H9 (cell line): ENCODE measurements at regions not wholly inside any gene's neighbourhood (a gene's known extent, or its start where the extent isn't known, plus 50 kb on each side); places are given as distances from the start of the nearest gene placed in this dataset.

Source experiments
- DNase-seq: peaks from one replicate; pipeline ENCODE4 v3.0.0-alpha.2; 2017
- H2AFZ ChIP-seq: one replicate; pipeline ENCODE4 v1.6.1; 2013; ENCODE audit warnings: mild to moderate bottlenecking, low read length, control low read depth, moderate library complexity
- H2AK5ac ChIP-seq: 2 replicates; pipeline ENCODE4 v1.6.1; 2013; ENCODE audit warnings: low read length, control low read depth, mixed read lengths; ENCODE audit not compliant: insufficient read length
- H2BK120ac ChIP-seq: one replicate; pipeline ENCODE4 v1.6.1; 2013; ENCODE audit warnings: low read depth, mild to moderate bottlenecking, low read length, control low read depth, inconsistent platforms; ENCODE audit not compliant: poor library complexity, severe bottlenecking
- H2BK12ac ChIP-seq: 2 replicates; pipeline ENCODE4 v1.6.1; 2013; ENCODE audit warnings: low read length, control low read depth, mixed read lengths, low read depth; ENCODE audit not compliant: insufficient read length
- H2BK15ac ChIP-seq: 2 replicates; pipeline ENCODE4 v1.6.1; 2013; ENCODE audit warnings: low read depth, low read length, control low read depth
- H2BK20ac ChIP-seq: one replicate; pipeline ENCODE4 v1.6.1; 2013; ENCODE audit warnings: low read depth, mild to moderate bottlenecking, low read length, control low read depth, inconsistent platforms; ENCODE audit not compliant: poor library complexity, severe bottlenecking
- H2BK5ac ChIP-seq: 2 replicates; pipeline ENCODE4 v1.6.1; 2013; ENCODE audit warnings: low read length, control low read depth, mixed read lengths; ENCODE audit not compliant: insufficient read length
- H3K14ac ChIP-seq: 2 replicates; pipeline ENCODE4 v1.6.1; 2013; ENCODE audit warnings: low read length, control low read depth; ENCODE audit not compliant: insufficient read depth
- H3K18ac ChIP-seq: 2 replicates; pipeline ENCODE4 v1.6.1; 2013; ENCODE audit warnings: low read depth, mild to moderate bottlenecking, mixed read lengths, low read length, control low read depth; ENCODE audit not compliant: insufficient read length
- H3K23ac ChIP-seq: 2 replicates; pipeline ENCODE4 v1.6.1; 2013; ENCODE audit warnings: low read length, control low read depth, mixed read lengths, low read depth; ENCODE audit not compliant: insufficient read length
- H3K23me2 ChIP-seq: 2 replicates; pipeline ENCODE4 v1.6.1; 2013; ENCODE audit warnings: low read depth, mild to moderate bottlenecking, mixed read lengths, low read length, control low read depth; ENCODE audit not compliant: insufficient read length, poor library complexity, severe bottlenecking
- H3K27ac ChIP-seq: 2 replicates; pipeline ENCODE4 v1.5.1; 2013; ENCODE audit warnings: low read length, control low read depth, mixed read lengths, low read depth; ENCODE audit not compliant: insufficient read length
- H3K27me3 ChIP-seq: 2 replicates; pipeline ENCODE4 v1.6.1; 2013; ENCODE audit warnings: low read length, control low read depth, inconsistent platforms; ENCODE audit not compliant: insufficient read depth
- H3K4ac ChIP-seq: 2 replicates; pipeline ENCODE4 v1.6.1; 2013; ENCODE audit warnings: low read depth, mild to moderate bottlenecking, control low read depth, inconsistent platforms, low read length, moderate library complexity
- H3K4me1 ChIP-seq: 2 replicates; pipeline ENCODE4 v1.6.1; 2013; ENCODE audit warnings: low read length, control low read depth, inconsistent platforms; ENCODE audit not compliant: insufficient read depth
- H3K4me2 ChIP-seq: 2 replicates; pipeline ENCODE4 v1.6.1; 2013; ENCODE audit warnings: low read length, control low read depth, mixed read lengths; ENCODE audit not compliant: insufficient read length, insufficient read depth
- H3K56ac ChIP-seq: 2 replicates; pipeline ENCODE4 v1.6.1; 2013; ENCODE audit warnings: low read depth, mild to moderate bottlenecking, mixed read lengths, low read length, control low read depth; ENCODE audit not compliant: insufficient read length
- H3K79me1 ChIP-seq: 2 replicates; pipeline ENCODE4 v1.6.1; 2013; ENCODE audit warnings: low read depth, mild to moderate bottlenecking, moderate library complexity, low read length, control low read depth, inconsistent platforms; ENCODE audit not compliant: insufficient read depth, poor library complexity, severe bottlenecking
- H3K79me2 ChIP-seq: 2 replicates; pipeline ENCODE4 v1.6.1; 2013; ENCODE audit warnings: low read length, control low read depth, inconsistent platforms; ENCODE audit not compliant: insufficient read depth
- H3K9ac ChIP-seq: 2 replicates; pipeline ENCODE4 v1.6.1; 2013; ENCODE audit warnings: low read length, control low read depth, mixed read lengths; ENCODE audit not compliant: insufficient read length; ENCODE audit errors: extremely low read depth
- H3K9me3 ChIP-seq: one replicate; pipeline ENCODE4 v1.6.1; 2013; ENCODE audit warnings: low read depth, low read length, inconsistent platforms; ENCODE audit not compliant: control insufficient read depth
- H3T11ph ChIP-seq: one replicate; pipeline ENCODE4 v1.6.1; 2013; ENCODE audit warnings: mild to moderate bottlenecking, low read length, control low read depth, inconsistent platforms
- H4K20me1 ChIP-seq: one replicate; pipeline ENCODE4 v1.6.1; 2013; ENCODE audit not compliant: control insufficient read depth, insufficient read length, insufficient read depth
- H4K5ac ChIP-seq: 2 replicates; pipeline ENCODE4 v1.6.1; 2013; ENCODE audit warnings: low read depth, mild to moderate bottlenecking, mixed read lengths, low read length, control low read depth; ENCODE audit not compliant: insufficient read length
- H4K8ac ChIP-seq: replicated peaks from 2 replicates; pipeline ENCODE4 v1.6.1; 2013; ENCODE audit warnings: low read length, control low read depth, mixed read lengths, low read depth; ENCODE audit not compliant: insufficient read length
- H4K91ac ChIP-seq: 2 replicates; pipeline ENCODE4 v1.6.1; 2013; ENCODE audit warnings: low read depth, mild to moderate bottlenecking, moderate library complexity, mixed read lengths, low read length, control low read depth; ENCODE audit not compliant: insufficient read length
- H3K27ac Mint-ChIP-seq, 3 experiments: 2 replicates in 2 of 3; 3 replicates in 1 of 3; pipeline ENCODE4 v1.8.0; 2020 to 2021; ENCODE audit warnings: mixed read lengths in 3 of 3, mild to moderate bottlenecking in 1 of 3, moderate library complexity in 1 of 3
- H3K27me3 Mint-ChIP-seq: 2 replicates; pipeline ENCODE4 v1.8.0; 2021; ENCODE audit warnings: low read depth, mild to moderate bottlenecking, moderate library complexity, mixed read lengths
- H3K36me3 Mint-ChIP-seq, 3 experiments: 2 replicates in 2 of 3; 3 replicates in 1 of 3; pipeline ENCODE4 v1.8.0; 2020 to 2021; ENCODE audit warnings: low read depth in 3 of 3, mixed read lengths in 3 of 3; ENCODE audit not compliant: insufficient read depth in 1 of 3
- H3K4me1 Mint-ChIP-seq, 2 experiments: 2 replicates each; pipeline ENCODE4 v1.8.0; 2020; ENCODE audit warnings: mixed read lengths in 2 of 2
- H3K4me3 Mint-ChIP-seq, 2 experiments: 2 replicates in 1 of 2; 3 replicates in 1 of 2; pipeline ENCODE4 v1.8.0; 2020 to 2021; ENCODE audit warnings: mild to moderate bottlenecking in 2 of 2, mixed read lengths in 2 of 2, moderate library complexity in 1 of 2
- H3K9me3 Mint-ChIP-seq, 2 experiments: 2 replicates in 1 of 2; 3 replicates in 1 of 2; pipeline ENCODE4 v1.8.0; 2020; ENCODE audit warnings: mild to moderate bottlenecking in 2 of 2, mixed read lengths in 2 of 2, moderate library complexity in 1 of 2
- CTCF ChIP-seq: fragments of 200-600 bp; sonication (generic); conservative IDR thresholded peaks from 3 replicates; pipeline ENCODE4 v1.8.0; 2021; ENCODE audit warnings: antibody characterized with exemption, mild to moderate bottlenecking
- WGBS: extraction: QIAGEN DNeasy Blood & Tissue Kit; methylation state at CpG from one replicate; pipeline ENCODE4 v1.1.7; 2013; ENCODE audit warnings: missing lambda C conversion rate, low lambda C conversion rate, mixed read lengths; ENCODE audit not compliant: insufficient read length; ENCODE audit errors: extremely low coverage; 5-methylcytosine and 5-hydroxymethylcytosine counted together

GRCh38 chr6:135642912-135643311 lies 145.4 kb upstream of the AHI1 start:
- Histone ChIP-seq H4K91ac (no peak overlapping the region), H3K27ac (no peak overlapping the region), H2BK12ac (no peak overlapping the region), H3K4me2 (no peak overlapping the region), H4K8ac (no peak overlapping the region), H3K4me1 (no peaks in the 10 kb centered on the region), H3K23me2 (no peaks in the 10 kb centered on the region), H2BK120ac (no peak overlapping the region), H4K20me1 (no peaks in the 10 kb centered on the region), H3K18ac (no peak overlapping the region), H2BK5ac (no peak overlapping the region), H3K56ac (no peak overlapping the region), H2BK15ac (no peak overlapping the region), H2AFZ (no peak overlapping the region), H3K23ac (no peak overlapping the region), H3K4ac (no peak overlapping the region), H3K9ac (no peak overlapping the region), H3K79me2 (no peaks in the 10 kb centered on the region), H2AK5ac (no peak overlapping the region), H3K27me3 (no peaks in the 10 kb centered on the region), H3K9me3 (no peaks in the 10 kb centered on the region), H3K14ac (no peak overlapping the region), H2BK20ac (no peak overlapping the region), H4K5ac (no peak overlapping the region), H3K79me1 (no peaks in the 10 kb centered on the region), H3T11ph (no peak overlapping the region)
- H3K4me1 Mint-ChIP-seq: no peaks in the 10 kb centered on the region
- no peaks in the 10 kb centered on the region; a peak in 1 of 7 replicates for H3K36me3 Mint-ChIP-seq
- H3K9me3 Mint-ChIP-seq: no peaks in the 10 kb centered on the region; a peak in 1 of 5 replicates
- no peak overlapping the region for H3K27ac Mint-ChIP-seq
- no peak for TF ChIP-seq CTCF
- H3K4me3 Mint-ChIP-seq: no peak overlapping the region
- H3K27me3 Mint-ChIP-seq: no peaks in the 10 kb centered on the region; the same call in 1 of the 2 replicates
- DNase-seq: no peak
- WGBS: no CpG with 5 or more reads among the region's 3 CpGs
